Brain microvascular endothelial cell (primary cell): ENCODE measurements at regions not wholly inside any gene's neighbourhood (a gene's known extent, or its start where the extent isn't known, plus 50 kb on each side); places are given as distances from the start of the nearest gene placed in this dataset.

Experiments
- DNase-seq: peaks from one replicate; pipeline ENCODE4 v3.0.0-alpha.2; 2020
- H3K27ac ChIP-seq: fragments of 250-450 bp; sonication (Bioruptor Pico); 2 replicates; pipeline ENCODE4 v1.5.1; 2020; ENCODE audit warnings: mild to moderate bottlenecking, moderate library complexity
- H3K27me3 ChIP-seq: fragments of 250-450 bp; sonication (Bioruptor Pico); replicated peaks from 2 replicates; pipeline ENCODE4 v1.5.1; 2020; ENCODE audit warnings: mild to moderate bottlenecking
- H3K36me3 ChIP-seq: fragments of 250-450 bp; sonication (Bioruptor Pico); replicated peaks from 2 replicates; pipeline ENCODE4 v1.5.1; 2020; ENCODE audit warnings: mild to moderate bottlenecking
- H3K4me3 ChIP-seq: 2 replicates; pipeline ENCODE4 v1.5.1; 2011; ENCODE audit warnings: low read depth, mild to moderate bottlenecking, control low read depth, low read length, moderate library complexity
- in situ Hi-C: cut with HindIII; loops from 2 replicates; pipeline ENCODE4 v1.10.0; 2017; ENCODE audit warnings: low sequenced_read_pairs, low pct_ligation_motif_present
- TF ChIP-seq, protein P1 (sequence below): IDR thresholded peaks from 2 replicates; pipeline ENCODE4 v1.5.1; 2011; ENCODE audit warnings: low read depth, mild to moderate bottlenecking, moderate library complexity, low read length, control low read depth, inconsistent platforms; ENCODE audit errors: missing control alignments

DNA sequence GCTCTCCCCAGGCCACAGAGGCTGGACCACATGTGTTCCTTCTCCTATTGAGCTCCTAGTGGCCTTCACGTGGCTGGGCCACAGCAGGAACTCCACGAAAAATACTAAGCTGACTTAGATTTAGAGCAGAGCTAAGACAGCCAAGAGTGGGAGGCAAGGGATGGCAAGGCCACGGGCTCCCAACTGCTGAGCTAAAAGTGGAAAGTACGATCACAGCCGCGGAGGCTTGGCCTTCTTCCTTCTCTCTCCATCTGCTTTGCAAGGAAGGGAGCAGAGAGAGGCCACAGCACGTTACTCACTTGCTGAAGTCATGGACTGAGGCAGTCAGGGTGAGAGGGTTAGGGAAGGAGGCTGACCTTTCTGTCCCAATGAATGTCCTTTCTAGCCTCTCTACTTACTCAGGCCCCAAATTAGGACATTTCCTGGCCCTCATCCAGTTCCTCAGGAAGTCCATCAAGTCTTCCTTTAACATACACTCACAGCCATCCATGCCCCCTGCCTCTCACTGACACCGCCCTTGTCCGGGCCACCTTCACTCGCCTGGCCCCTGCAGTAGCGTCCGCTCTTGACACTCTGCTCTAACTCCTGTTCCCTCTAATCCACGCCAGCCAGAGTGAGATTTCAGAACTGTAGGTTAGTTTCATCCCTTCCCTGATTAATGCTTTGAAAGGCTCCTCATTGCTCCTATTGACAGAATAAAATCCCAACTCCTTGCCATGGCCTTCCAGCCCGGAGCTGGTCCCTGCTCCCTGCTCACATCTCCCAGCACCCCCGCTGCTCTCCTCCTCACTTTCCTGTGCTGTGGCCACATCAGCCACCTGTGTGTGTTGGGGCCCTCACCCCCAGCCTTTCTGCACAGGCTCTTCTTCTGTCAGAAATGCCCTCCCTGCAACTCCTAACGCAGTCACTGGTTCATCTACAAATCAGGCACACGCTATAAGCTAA, 204.2 kb downstream of the CYP26B1 start:
- no peaks in the 10 kb centered on the region for H3K27me3 ChIP-seq
- DNase-seq: no peak
- in situ Hi-C loops: no loop called here
- no peak overlapping the region for H3K27ac ChIP-seq
- TF ChIP-seq, protein P1, sequence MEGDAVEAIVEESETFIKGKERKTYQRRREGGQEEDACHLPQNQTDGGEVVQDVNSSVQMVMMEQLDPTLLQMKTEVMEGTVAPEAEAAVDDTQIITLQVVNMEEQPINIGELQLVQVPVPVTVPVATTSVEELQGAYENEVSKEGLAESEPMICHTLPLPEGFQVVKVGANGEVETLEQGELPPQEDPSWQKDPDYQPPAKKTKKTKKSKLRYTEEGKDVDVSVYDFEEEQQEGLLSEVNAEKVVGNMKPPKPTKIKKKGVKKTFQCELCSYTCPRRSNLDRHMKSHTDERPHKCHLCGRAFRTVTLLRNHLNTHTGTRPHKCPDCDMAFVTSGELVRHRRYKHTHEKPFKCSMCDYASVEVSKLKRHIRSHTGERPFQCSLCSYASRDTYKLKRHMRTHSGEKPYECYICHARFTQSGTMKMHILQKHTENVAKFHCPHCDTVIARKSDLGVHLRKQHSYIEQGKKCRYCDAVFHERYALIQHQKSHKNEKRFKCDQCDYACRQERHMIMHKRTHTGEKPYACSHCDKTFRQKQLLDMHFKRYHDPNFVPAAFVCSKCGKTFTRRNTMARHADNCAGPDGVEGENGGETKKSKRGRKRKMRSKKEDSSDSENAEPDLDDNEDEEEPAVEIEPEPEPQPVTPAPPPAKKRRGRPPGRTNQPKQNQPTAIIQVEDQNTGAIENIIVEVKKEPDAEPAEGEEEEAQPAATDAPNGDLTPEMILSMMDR: no peak
- H3K36me3 ChIP-seq: no peaks in the 10 kb centered on the region
- H3K4me3 ChIP-seq: no peak overlapping the region

DNA sequence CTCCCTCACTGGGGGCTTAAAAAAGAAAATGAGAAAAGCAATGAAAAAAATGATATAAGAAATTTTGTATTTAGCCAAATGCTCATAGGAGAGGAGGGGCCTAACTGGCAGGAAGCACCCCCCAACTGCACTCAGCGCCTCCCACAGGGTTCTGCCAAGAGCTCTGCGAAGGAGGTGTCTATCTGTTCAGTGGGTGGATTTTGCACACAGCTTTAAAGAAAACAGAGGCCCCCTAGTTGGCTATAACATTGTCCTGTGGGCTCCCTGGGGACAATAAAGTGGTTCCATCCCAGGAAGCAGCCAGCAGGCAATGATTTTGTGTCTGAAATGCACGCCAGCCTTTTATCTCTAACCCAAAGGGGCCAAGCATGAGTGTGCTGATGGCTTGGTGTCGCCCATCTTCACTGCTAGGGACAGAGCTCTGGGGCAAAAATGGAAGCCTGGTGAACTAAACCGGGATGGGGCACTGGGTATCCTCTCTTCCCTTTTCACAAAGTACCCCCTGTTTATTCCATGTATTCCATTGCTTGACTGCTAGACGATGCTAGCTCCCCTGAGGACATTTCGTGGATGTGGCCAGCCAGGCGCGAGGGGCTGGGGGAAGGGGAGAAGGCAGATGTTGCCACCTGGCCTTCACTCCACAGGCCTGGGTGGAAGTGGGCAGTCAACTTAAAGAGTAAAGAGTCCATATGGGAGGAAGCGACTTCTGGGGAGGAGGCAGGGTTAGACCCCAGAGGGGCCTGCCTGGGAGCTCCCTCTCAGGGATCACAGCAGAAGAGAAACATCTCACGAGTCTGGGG, 205.7 kb downstream of the CYP26B1 start:
- Histone ChIP-seq H3K36me3 (no peaks in the 10 kb centered on the region), H3K4me3 (no peak overlapping the region), H3K27ac (no peak overlapping the region), H3K27me3 (no peaks in the 10 kb centered on the region)
- no peak for DNase-seq
- TF ChIP-seq, protein P1: no peak
- in situ Hi-C loops: no loop called here

DNA sequence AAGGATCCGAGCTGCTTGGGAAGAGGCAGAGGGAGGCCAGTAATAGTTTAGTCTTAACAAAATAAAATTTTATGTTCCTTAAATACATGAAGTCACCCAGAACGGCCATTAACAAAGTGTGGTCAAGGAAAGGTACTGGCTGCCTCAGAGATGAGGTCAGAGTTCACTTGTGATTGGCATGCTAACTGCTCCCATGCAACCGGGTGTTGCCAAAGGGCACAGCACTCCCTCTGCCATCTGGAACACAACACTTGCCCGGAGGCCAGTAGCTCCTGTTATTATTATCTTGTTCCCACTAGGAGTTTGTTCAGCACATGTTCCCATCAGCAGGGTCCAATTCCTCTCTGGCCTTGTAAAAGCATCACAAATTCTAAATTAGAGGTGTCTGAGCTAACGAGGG, 207.0 kb downstream of the CYP26B1 start:
- H3K27ac ChIP-seq: no peak overlapping the region
- in situ Hi-C loops: no loop called here
- TF ChIP-seq, protein P1: no peak
- no peaks in the 10 kb centered on the region for H3K27me3 ChIP-seq
- DNase-seq: no peak
- no peaks in the 10 kb centered on the region for H3K36me3 ChIP-seq
- no peak overlapping the region for H3K4me3 ChIP-seq

DNA sequence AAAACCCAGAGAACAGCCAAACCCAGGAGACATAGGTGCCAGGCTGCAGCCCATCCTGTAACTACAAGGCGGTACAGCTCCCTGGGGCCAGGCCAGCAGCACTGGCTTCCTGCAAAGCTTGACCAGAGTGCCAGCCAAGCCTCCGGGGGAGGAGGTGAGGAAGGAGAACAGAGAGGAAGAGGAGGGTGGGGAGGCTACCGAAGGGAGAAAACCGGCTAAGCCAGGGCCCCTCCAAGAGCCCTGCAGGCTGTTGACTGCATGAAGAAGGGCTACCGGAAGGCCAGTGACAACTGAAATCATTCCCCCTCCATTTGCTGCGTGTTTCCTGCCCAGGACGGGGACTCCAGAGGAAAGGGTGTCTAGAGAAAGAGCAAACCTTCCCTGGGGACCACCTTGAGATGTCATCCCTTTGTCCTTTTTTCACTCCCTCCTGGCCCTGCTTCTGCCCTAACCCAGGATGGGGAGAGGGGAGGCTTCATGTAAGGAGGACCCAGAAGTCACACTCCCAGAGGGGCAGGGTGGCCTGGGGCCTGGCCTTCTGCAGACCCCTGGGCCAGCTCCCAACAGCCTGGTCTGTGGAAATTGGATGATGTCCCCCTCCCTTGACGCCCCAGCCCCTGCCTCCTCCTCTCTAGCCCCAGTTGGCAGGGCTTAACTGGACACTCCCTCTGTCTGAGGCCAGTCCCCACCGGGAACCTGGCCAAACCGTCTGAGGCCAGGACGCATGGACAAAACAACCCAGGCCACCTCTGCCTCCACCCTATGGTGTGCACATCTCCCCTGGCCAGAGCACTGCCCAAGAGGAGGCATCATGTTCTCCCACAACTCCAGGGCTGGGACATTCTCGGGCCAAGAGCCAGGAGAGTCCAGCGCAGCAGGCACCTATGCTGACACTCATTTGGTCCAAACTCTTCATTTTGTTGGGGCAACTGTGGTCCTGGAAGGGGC, 207.8 kb downstream of the CYP26B1 start:
- H3K27me3 ChIP-seq: no peaks in the 10 kb centered on the region
- DNase-seq: no peak

More for the DNA sequence above, 207.8 kb downstream of the CYP26B1 start:
- H3K27ac ChIP-seq: no peak overlapping the region
- TF ChIP-seq, protein P1: no peak
- in situ Hi-C loops: no loop called here
- H3K36me3 ChIP-seq: no peaks in the 10 kb centered on the region
- H3K4me3 ChIP-seq: no peak overlapping the region
